SJSA1 (cell line): ENCODE measurements at regions not wholly inside any gene's neighbourhood (a gene's known extent, or its start where the extent isn't known, plus 50 kb on each side); places are given as distances from the start of the nearest gene placed in this dataset.

Experiments
- DNase-seq, 2 experiments: peaks; one replicate each; pipeline ENCODE4 v3.0.0-alpha.2; 2015 to 2020; ENCODE audit warnings: low spot score in 2 of 2, low read depth in 1 of 2
- H3K27ac ChIP-seq: fragments of 250-450 bp; sonication (Bioruptor Pico); 2 replicates; pipeline ENCODE4 v1.5.1; 2020; ENCODE audit warnings: mild to moderate bottlenecking, moderate library complexity
- H3K27me3 ChIP-seq: fragments of 250-450 bp; sonication (Bioruptor Pico); replicated peaks from 2 replicates; pipeline ENCODE4 v1.5.1; 2020; ENCODE audit warnings: mild to moderate bottlenecking, moderate library complexity
- H3K36me3 ChIP-seq: fragments of 250-450 bp; sonication (Bioruptor Pico); 2 replicates; pipeline ENCODE4 v1.5.1; 2020; ENCODE audit warnings: mild to moderate bottlenecking
- H3K4me1 ChIP-seq: fragments of 250-450 bp; sonication (Bioruptor Pico); replicated peaks from 2 replicates; pipeline ENCODE4 v1.6.1; 2021; ENCODE audit warnings: mild to moderate bottlenecking
- H3K4me3 ChIP-seq: fragments of 250-450 bp; sonication (Bioruptor Pico); 2 replicates; pipeline ENCODE4 v1.5.1; 2020; ENCODE audit warnings: mild to moderate bottlenecking
- H3K9me3 ChIP-seq: fragments of 250-450 bp; sonication (Bioruptor Pico); replicated peaks from 2 replicates; pipeline ENCODE4 v1.5.1; 2020; ENCODE audit warnings: mild to moderate bottlenecking

- Histone ChIP-seq H3K27ac (no peak overlapping the region), H3K27me3 (no peaks in the 10 kb centered on the region), H3K4me3 (no peak overlapping the region), H3K4me1 (no peaks in the 10 kb centered on the region), H3K36me3 (no peaks in the 10 kb centered on the region), H3K9me3 (no peaks in the 10 kb centered on the region)
- no peak for DNase-seq
Observed at GRCh38 chr16:73746554-73746953, 550.1 kb upstream of the PSMD7 start.

- H3K27me3 ChIP-seq = no peaks in the 10 kb centered on the region
- H3K4me3 ChIP-seq = no peak overlapping the region
- H3K4me1 ChIP-seq = no peaks in the 10 kb centered on the region
- H3K36me3 ChIP-seq = no peaks in the 10 kb centered on the region
- no peaks in the 10 kb centered on the region for H3K9me3 ChIP-seq
- no peak for DNase-seq
- H3K27ac ChIP-seq = no peak overlapping the region
Observed at GRCh38 chr16:73743665-73744496, 552.7 kb upstream of the PSMD7 start.

GRCh38 chr16:73739049-73739769, 557.4 kb upstream of the PSMD7 start:
- H3K36me3 ChIP-seq = no peaks in the 10 kb centered on the region
- H3K4me3 ChIP-seq = no peak overlapping the region
- no peaks in the 10 kb centered on the region for H3K9me3 ChIP-seq
- no peaks in the 10 kb centered on the region for H3K27me3 ChIP-seq
- DNase-seq = no peak
- H3K27ac ChIP-seq = no peak overlapping the region
- H3K4me1 ChIP-seq = peaks cover 5% of the 10 kb centered on the region

- no peaks in the 10 kb centered on the region for H3K27me3 ChIP-seq
- H3K4me3 ChIP-seq = no peak overlapping the region
- H3K9me3 ChIP-seq = no peaks in the 10 kb centered on the region
Observed at GRCh38 chr16:73738266-73738665, 558.3 kb upstream of the PSMD7 start.

GRCh38 chr16:73737637-73738036, 559.0 kb upstream of the PSMD7 start:
- Histone ChIP-seq H3K36me3 (no peaks in the 10 kb centered on the region), H3K4me3 (no peak overlapping the region), H3K27ac (no peak overlapping the region), H3K4me1 (peaks cover 5% of the 10 kb centered on the region), H3K27me3 (no peaks in the 10 kb centered on the region), H3K9me3 (no peaks in the 10 kb centered on the region)
- DNase-seq = no peak

More at GRCh38 chr16:73738266-73738665, 558.3 kb upstream of the PSMD7 start:
- peaks cover 5% of the 10 kb centered on the region for H3K4me1 ChIP-seq
- no peak for DNase-seq
- H3K27ac ChIP-seq = no peak overlapping the region
- H3K36me3 ChIP-seq = no peaks in the 10 kb centered on the region

- H3K4me3 ChIP-seq = no peak overlapping the region
- H3K36me3 ChIP-seq = no peaks in the 10 kb centered on the region
- H3K27ac ChIP-seq = no peak overlapping the region
- no peak for DNase-seq
- H3K9me3 ChIP-seq = no peaks in the 10 kb centered on the region
- no peaks in the 10 kb centered on the region for H3K27me3 ChIP-seq
- peaks cover 5% of the 10 kb centered on the region for H3K4me1 ChIP-seq
Observed at GRCh38 chr16:73735954-73736353, 560.7 kb upstream of the PSMD7 start.

GRCh38 chr16:73735018-73735417, 561.6 kb upstream of the PSMD7 start:
- H3K27ac ChIP-seq = peak overlapping the region; percentile 34
- peaks cover 5% of the 10 kb centered on the region for H3K4me1 ChIP-seq
- DNase-seq = peak in 1 of 2 experiments; percentile 58
- H3K27me3 ChIP-seq = no peaks in the 10 kb centered on the region
- no peak overlapping the region for H3K4me3 ChIP-seq
- no peaks in the 10 kb centered on the region for H3K9me3 ChIP-seq
- no peaks in the 10 kb centered on the region for H3K36me3 ChIP-seq

- Histone ChIP-seq H3K9me3 (no peaks in the 10 kb centered on the region), H3K4me1 (peaks cover 5% of the 10 kb centered on the region), H3K36me3 (no peaks in the 10 kb centered on the region), H3K27ac (no peak overlapping the region), H3K27me3 (no peaks in the 10 kb centered on the region), H3K4me3 (no peak overlapping the region)
- DNase-seq = no peak
Observed at GRCh38 chr16:73732681-73733080, 563.9 kb upstream of the PSMD7 start.

GRCh38 chr16:73732143-73732542, 564.5 kb upstream of the PSMD7 start:
- no peaks in the 10 kb centered on the region for H3K27me3 ChIP-seq
- DNase-seq = no peak
- no peak overlapping the region for H3K4me3 ChIP-seq
- peaks cover 5% of the 10 kb centered on the region for H3K4me1 ChIP-seq
- no peak overlapping the region for H3K27ac ChIP-seq
- H3K9me3 ChIP-seq = no peaks in the 10 kb centered on the region
- no peaks in the 10 kb centered on the region for H3K36me3 ChIP-seq

GRCh38 chr16:73730481-73731090, 566.0 kb upstream of the PSMD7 start:
- peaks cover 4% of the 10 kb centered on the region for H3K4me1 ChIP-seq
- no peak for DNase-seq
- H3K36me3 ChIP-seq = no peaks in the 10 kb centered on the region
- H3K4me3 ChIP-seq = no peak overlapping the region
- no peaks in the 10 kb centered on the region for H3K9me3 ChIP-seq
- no peaks in the 10 kb centered on the region for H3K27me3 ChIP-seq
- H3K27ac ChIP-seq = no peak overlapping the region

GRCh38 chr16:73725156-73725555, 571.5 kb upstream of the PSMD7 start:
- DNase-seq = no peak
- Histone ChIP-seq H3K4me3 (no peak overlapping the region), H3K9me3 (no peaks in the 10 kb centered on the region), H3K36me3 (no peaks in the 10 kb centered on the region), H3K4me1 (no peaks in the 10 kb centered on the region), H3K27me3 (no peaks in the 10 kb centered on the region), H3K27ac (no peak overlapping the region)

- no peak for DNase-seq
- Histone ChIP-seq H3K36me3 (no peaks in the 10 kb centered on the region), H3K4me3 (no peak overlapping the region), H3K27ac (no peak overlapping the region), H3K27me3 (no peaks in the 10 kb centered on the region), H3K4me1 (no peaks in the 10 kb centered on the region), H3K9me3 (no peaks in the 10 kb centered on the region)
Observed at GRCh38 chr16:73724503-73724902, 572.1 kb upstream of the PSMD7 start.

GRCh38 chr16:73717266-73717974, 579.2 kb upstream of the PSMD7 start:
- Histone ChIP-seq H3K27ac (no peak overlapping the region), H3K4me1 (no peaks in the 10 kb centered on the region), H3K27me3 (no peaks in the 10 kb centered on the region), H3K4me3 (no peak overlapping the region), H3K36me3 (no peaks in the 10 kb centered on the region), H3K9me3 (no peaks in the 10 kb centered on the region)
- no peak for DNase-seq
